ENCODE measurements at regions not wholly inside any gene's neighbourhood (a gene's known extent, or its start where the extent isn't known, plus 50 kb on each side); places are given as distances from the start of the nearest gene placed in this dataset.

GRCh38 chr2:196256585-196256984 is 85.2 kb upstream of the STK17B start:
- peaks cover 3% of the 10 kb centered on the region for H3K4me1 Mint-ChIP-seq

DNA sequence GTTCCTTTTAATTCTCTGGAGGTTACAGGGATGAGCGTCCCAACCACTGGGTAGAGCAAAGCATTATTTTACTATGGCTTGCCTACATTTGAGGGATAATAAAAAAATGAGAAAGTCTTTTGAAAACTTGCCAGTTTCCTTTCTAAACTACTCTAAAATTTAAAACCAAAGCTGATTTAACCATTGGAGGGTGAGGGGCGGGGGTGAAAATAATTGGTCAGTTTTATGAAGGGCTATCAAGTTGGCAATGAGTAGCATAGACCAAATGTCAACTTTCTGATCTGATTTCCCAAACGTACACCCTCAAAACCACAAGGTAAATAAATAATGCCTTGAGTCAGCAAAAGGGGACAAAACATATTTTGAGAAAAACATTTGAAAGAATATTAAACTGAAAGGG is 85.7 kb upstream of the STK17B start:
- H3K4me2 ChIP-seq (replicated peaks; ENCODE audit: extremely low read depth, low read length, poor library complexity, severe bottlenecking): no peak overlapping the region
- H3K4me3 ChIP-seq (replicated peaks in 1 of 3; ENCODE audit: low read depth in 2 of 3, low read length in 3 of 3): no peak overlapping the region
- no peaks in the 10 kb centered on the region for H3K27me3 ChIP-seq (ENCODE audit: control insufficient read depth in 2 of 2, insufficient read depth in 2 of 2, low read length in 2 of 2)
- Mint-ChIP-seq H3K27ac (no peak overlapping the region), H3K36me3 (no peaks in the 10 kb centered on the region), H3K27me3 (ENCODE audit: low read depth in 3 of 3) (peaks cover 0 to 1% (median 0%) of the 10 kb centered on the region in 3 donors), H3K4me3 (no peak overlapping the region), H3K9me3 (no peaks in the 10 kb centered on the region), H3K4me1 (peaks cover 3% of the 10 kb centered on the region)
- intact Hi-C loops (cut with micrococcal nuclease): no loop called here
- H3K79me2 ChIP-seq (ENCODE audit: insufficient read depth, low read length): no peaks in the 10 kb centered on the region
- no peaks in the 10 kb centered on the region for H3K9me3 ChIP-seq (replicated peaks in 1 of 2; ENCODE audit: control insufficient read depth in 1 of 2, insufficient read depth in 1 of 2, low read length in 2 of 2)
- no peak for DNase-seq
- H3K4me1 ChIP-seq (ENCODE audit: control insufficient read depth in 1 of 2, insufficient read depth in 2 of 2, low read length in 2 of 2): peaks cover 0 to under 1% of the 10 kb centered on the region in 2 donors
- no peak overlapping the region for H3K9ac ChIP-seq (ENCODE audit: insufficient read depth, low read length, poor library complexity, severe bottlenecking)
- H3K27ac ChIP-seq (ENCODE audit: low read depth in 1 of 2, low read length in 2 of 2): no peak overlapping the region
- H3K36me3 ChIP-seq (replicated peaks in 1 of 2; ENCODE audit: control insufficient read depth in 1 of 2, insufficient read depth in 2 of 2, low read length in 2 of 2): no peaks in the 10 kb centered on the region
- no peaks in the 10 kb centered on the region for H4K20me1 ChIP-seq (ENCODE audit: insufficient read depth, low read length)
- TF ChIP-seq, protein P1, sequence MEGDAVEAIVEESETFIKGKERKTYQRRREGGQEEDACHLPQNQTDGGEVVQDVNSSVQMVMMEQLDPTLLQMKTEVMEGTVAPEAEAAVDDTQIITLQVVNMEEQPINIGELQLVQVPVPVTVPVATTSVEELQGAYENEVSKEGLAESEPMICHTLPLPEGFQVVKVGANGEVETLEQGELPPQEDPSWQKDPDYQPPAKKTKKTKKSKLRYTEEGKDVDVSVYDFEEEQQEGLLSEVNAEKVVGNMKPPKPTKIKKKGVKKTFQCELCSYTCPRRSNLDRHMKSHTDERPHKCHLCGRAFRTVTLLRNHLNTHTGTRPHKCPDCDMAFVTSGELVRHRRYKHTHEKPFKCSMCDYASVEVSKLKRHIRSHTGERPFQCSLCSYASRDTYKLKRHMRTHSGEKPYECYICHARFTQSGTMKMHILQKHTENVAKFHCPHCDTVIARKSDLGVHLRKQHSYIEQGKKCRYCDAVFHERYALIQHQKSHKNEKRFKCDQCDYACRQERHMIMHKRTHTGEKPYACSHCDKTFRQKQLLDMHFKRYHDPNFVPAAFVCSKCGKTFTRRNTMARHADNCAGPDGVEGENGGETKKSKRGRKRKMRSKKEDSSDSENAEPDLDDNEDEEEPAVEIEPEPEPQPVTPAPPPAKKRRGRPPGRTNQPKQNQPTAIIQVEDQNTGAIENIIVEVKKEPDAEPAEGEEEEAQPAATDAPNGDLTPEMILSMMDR (IDR thresholded peaks at IDR 0.05): no peak
- no CpG with 5 or more reads among the region's 3 CpGs for WGBS (ENCODE audit: insufficient coverage)
- no peak overlapping the region for H2AFZ ChIP-seq (ENCODE audit: insufficient read depth, low read depth, low read length, poor library complexity, severe bottlenecking)

More at GRCh38 chr2:196256585-196256984, 85.2 kb upstream of the STK17B start:
- Histone ChIP-seq H3K4me3 (replicated peaks in 1 of 3; ENCODE audit: low read depth in 2 of 3, low read length in 3 of 3) (no peak overlapping the region), H3K9ac (ENCODE audit: insufficient read depth, low read length, poor library complexity, severe bottlenecking) (no peak overlapping the region), H3K27ac (ENCODE audit: low read depth in 1 of 2, low read length in 2 of 2) (no peak overlapping the region), H4K20me1 (ENCODE audit: insufficient read depth, low read length) (no peaks in the 10 kb centered on the region), H3K4me1 (ENCODE audit: control insufficient read depth in 1 of 2, insufficient read depth in 2 of 2, low read length in 2 of 2) (no peaks in the 10 kb centered on the region), H3K36me3 (replicated peaks in 1 of 2; ENCODE audit: control insufficient read depth in 1 of 2, insufficient read depth in 2 of 2, low read length in 2 of 2) (no peaks in the 10 kb centered on the region), H3K79me2 (ENCODE audit: insufficient read depth, low read length) (no peaks in the 10 kb centered on the region), H2AFZ (ENCODE audit: insufficient read depth, low read depth, low read length, poor library complexity, severe bottlenecking) (no peak overlapping the region), H3K9me3 (replicated peaks in 1 of 2; ENCODE audit: control insufficient read depth in 1 of 2, insufficient read depth in 1 of 2, low read length in 2 of 2) (no peaks in the 10 kb centered on the region), H3K27me3 (ENCODE audit: control insufficient read depth in 2 of 2, insufficient read depth in 2 of 2, low read length in 2 of 2) (no peaks in the 10 kb centered on the region), H3K4me2 (replicated peaks; ENCODE audit: extremely low read depth, low read length, poor library complexity, severe bottlenecking) (no peak overlapping the region)
- Mint-ChIP-seq H3K4me3 (no peak overlapping the region), H3K36me3 (no peaks in the 10 kb centered on the region), H3K27ac (no peak overlapping the region), H3K27me3 (ENCODE audit: low read depth in 3 of 3) (peaks cover 0 to 1% (median 0%) of the 10 kb centered on the region in 3 donors), H3K9me3 (no peaks in the 10 kb centered on the region)
- intact Hi-C loops (cut with micrococcal nuclease): no loop called here
- no peak for DNase-seq
- TF ChIP-seq, protein P1 (IDR thresholded peaks at IDR 0.05): no peak
- no CpG with 5 or more reads among the region's 1 CpG for WGBS (ENCODE audit: insufficient coverage)

All from CD14-positive monocyte (primary cell).